ENCODE measurements at regions not wholly inside any gene's neighbourhood (a gene's known extent, or its start where the extent isn't known, plus 50 kb on each side); places are given as distances from the start of the nearest gene placed in this dataset.
"Not testable (repeated sequence)": the region's sequence is repeated elsewhere in the genome, so short reads cannot be mapped to it uniquely, and the experiment has no call there.

DNA sequence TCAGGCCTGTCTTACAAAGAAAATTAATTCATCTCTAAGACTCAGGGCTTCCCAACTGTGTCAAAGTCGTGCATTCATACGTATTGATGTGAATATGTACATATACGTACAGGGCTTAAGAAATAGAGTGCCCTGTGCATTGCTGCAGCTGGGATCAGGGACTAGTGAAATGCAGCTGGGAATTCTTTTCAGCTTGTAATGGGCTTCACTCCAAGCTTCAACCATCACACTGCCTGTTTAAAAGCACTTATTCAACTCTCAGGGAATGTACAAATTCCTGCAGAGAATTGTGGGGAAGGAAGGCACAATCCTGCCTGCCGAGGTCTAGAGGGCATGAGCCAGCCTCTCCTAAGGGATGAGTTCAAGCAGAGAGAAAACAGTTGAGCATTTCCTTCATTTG is 59.6 kb upstream of the MAN2A1 start:
- no peak overlapping the region for H3K27ac ChIP-seq
- TF ChIP-seq CTCF (conservative IDR thresholded peaks at IDR 0.05), result no peak

- no peak overlapping the region for H3K27ac ChIP-seq
- no peak for TF ChIP-seq CTCF (conservative IDR thresholded peaks at IDR 0.05)
Observed at GRCh38 chr5:109628591-109628990, 61.1 kb upstream of the MAN2A1 start.

GRCh38 chr5:109621266-109621665 is 68.5 kb upstream of the MAN2A1 start:
- H3K27ac ChIP-seq, result not testable (repeated sequence)

GRCh38 chr5:109620651-109621050 is 69.1 kb upstream of the MAN2A1 start:
- TF ChIP-seq CTCF (conservative IDR thresholded peaks at IDR 0.05), result no peak
- H3K27ac ChIP-seq, result no peak overlapping the region

- H3K27ac ChIP-seq, result no peak overlapping the region
- TF ChIP-seq CTCF (conservative IDR thresholded peaks at IDR 0.05), result no peak
Observed at GRCh38 chr5:109619606-109620005, 70.1 kb upstream of the MAN2A1 start.

GRCh38 chr5:109619021-109619460 is 70.7 kb upstream of the MAN2A1 start:
- H3K27ac ChIP-seq, result no peak overlapping the region
- no peak for TF ChIP-seq CTCF (conservative IDR thresholded peaks at IDR 0.05)

DNA sequence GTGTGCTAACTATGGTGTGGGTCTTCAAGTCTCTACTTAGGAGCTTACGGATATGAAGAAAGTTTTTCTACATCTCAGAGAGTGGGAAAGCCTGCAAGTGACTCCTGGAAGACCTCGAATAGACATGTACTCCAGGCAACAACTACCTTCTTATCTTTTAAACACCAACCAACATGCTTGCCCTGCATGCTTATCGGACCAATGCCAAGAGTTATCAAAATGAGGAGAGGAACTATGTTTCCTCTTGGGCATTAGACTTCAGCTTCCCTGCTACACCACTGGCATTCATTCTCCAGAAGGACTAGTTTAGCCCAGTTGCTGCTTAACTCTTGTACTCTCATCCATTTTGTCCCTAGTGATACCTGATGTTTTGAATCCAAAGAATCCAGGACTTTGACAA is 74.7 kb upstream of the MAN2A1 start:
- H3K27ac ChIP-seq, result no peak overlapping the region
- no peak for TF ChIP-seq CTCF (conservative IDR thresholded peaks at IDR 0.05)

GRCh38 chr5:109614301-109614700 is 75.4 kb upstream of the MAN2A1 start:
- TF ChIP-seq CTCF (conservative IDR thresholded peaks at IDR 0.05), result no peak
- H3K27ac ChIP-seq, result no peak overlapping the region

Data from VCaP (cell line).